GM12878 (cell line): ENCODE measurements at regions not wholly inside any gene's neighbourhood (a gene's known extent, or its start where the extent isn't known, plus 50 kb on each side); places are given as distances from the start of the nearest gene placed in this dataset.

Experiments used
- ATAC-seq: fragments of 200-7000 bp; cut with Tn5 transposase; 3 replicates; pipeline ENCODE4 v1.9.1; 2020; ENCODE audit warnings: mild to moderate bottlenecking, moderate library complexity
- BruUV-seq: library from RNA; stranded (reverse); fragments of 400-500 nt; replicated peaks from 2 replicates; lab custom pipeline; 2021; lab: Mats Ljungman, UMichigan
- CTCF ChIA-PET: fragments of 300-600 bp; sonication (Branson Sonifier 250); formaldehyde crosslinking; extraction: SDS; loops from one replicate; lab custom pipeline; 2021; ENCODE audit warnings: inconsistent platforms; lab: Yijun Ruan, JAX
- POLR2A ChIA-PET: fragments of 350-600 bp; formaldehyde crosslinking; extraction: SDS; loops from one replicate; lab custom pipeline; 2021; ENCODE audit warnings: inconsistent platforms; lab: Charles Lee
- RAD21 ChIA-PET: fragments of 300-600 bp; sonication (Branson Sonifier 250); formaldehyde crosslinking; loops from one replicate; lab custom pipeline; 2023; ENCODE audit warnings: antibody characterized with exemption; ENCODE audit not compliant: unreplicated experiment; lab: Charles Lee
- SMC1A ChIA-PET: fragments of 300-600 bp; sonication (Branson Sonifier 250); formaldehyde crosslinking; loops from one replicate; lab custom pipeline; 2023; ENCODE audit not compliant: unreplicated experiment, uncharacterized antibody; lab: Charles Lee
- DNase-seq: peaks from one replicate; pipeline ENCODE4 v3.0.0-alpha.2; 2011; ENCODE audit warnings: low read depth, low spot score
- FAIRE-seq: peaks from 3 replicates; lab custom pipeline; 2011; peaks lifted over from hg19 to GRCh38; lab: Jason Lieb, UNC
- H2AFZ ChIP-seq: 2 replicates; pipeline ENCODE4 v1.6.0; 2011; ENCODE audit warnings: low read depth, low read length, control low read depth; ENCODE audit not compliant: control insufficient read depth
- H3K27ac ChIP-seq: 2 replicates; pipeline ENCODE4 v1.5.1; 2011; ENCODE audit warnings: control low read depth; ENCODE audit not compliant: control insufficient read depth, insufficient read depth
- H3K27me3 ChIP-seq, 2 experiments: replicated peaks in 1 of 2; 2 replicates each; pipeline versions ENCODE4 v1.6.0 to v1.6.1; 2011; ENCODE audit warnings: low read length in 1 of 2; ENCODE audit not compliant: control insufficient read depth in 2 of 2, insufficient read depth in 2 of 2
- H3K36me3 ChIP-seq, 2 experiments: 2 replicates each; pipeline ENCODE4 v1.5.1; 2011; ENCODE audit warnings: low read length in 1 of 2; ENCODE audit not compliant: control insufficient read depth in 2 of 2, insufficient read depth in 2 of 2
- H3K4me1 ChIP-seq: 2 replicates; pipeline ENCODE4 v1.6.1; 2011; ENCODE audit warnings: mild to moderate bottlenecking, low read length, moderate library complexity, mixed read lengths; ENCODE audit not compliant: control insufficient read depth, insufficient read depth
- H3K4me2 ChIP-seq: 2 replicates; pipeline ENCODE4 v1.6.0; 2011; ENCODE audit warnings: control low read depth; ENCODE audit not compliant: control insufficient read depth, insufficient read depth
- H3K4me3 ChIP-seq: fragments of 200-600 bp; sonication (generic); 2 replicates; pipeline ENCODE4 v1.5.1; 2016
- H3K79me2 ChIP-seq: 2 replicates; pipeline ENCODE4 v1.6.0; 2011; ENCODE audit warnings: low read length; ENCODE audit not compliant: control insufficient read depth, insufficient read depth
- H3K9ac ChIP-seq: 2 replicates; pipeline ENCODE4 v1.8.0; 2011; ENCODE audit warnings: low read length, control low read depth, mixed read lengths; ENCODE audit not compliant: control insufficient read depth, insufficient read depth
- H3K9me3 ChIP-seq: replicated peaks from 3 replicates; pipeline ENCODE4 v1.5.1; 2011; ENCODE audit warnings: mild to moderate bottlenecking, low read length; ENCODE audit not compliant: control insufficient read depth, insufficient read depth
- H4K20me1 ChIP-seq: 2 replicates; pipeline ENCODE4 v1.6.0; 2011; ENCODE audit not compliant: control insufficient read depth, insufficient read depth
- BCLAF1 ChIP-seq: fragments of 450-650 bp; IDR thresholded peaks from 2 replicates; pipeline ENCODE4 v1.6.1; 2017; ENCODE audit warnings: antibody characterized with exemption, mild to moderate bottlenecking, moderate library complexity
- FOS ChIP-seq: IDR thresholded peaks from 3 replicates; pipeline ENCODE4 v1.6.1; 2011; ENCODE audit warnings: borderline replicate concordance; ENCODE audit not compliant: insufficient read length; ENCODE audit errors: extremely low read depth
- HDGF ChIP-seq: fragments of 450-650 bp; IDR thresholded peaks from 2 replicates; pipeline ENCODE4 v1.6.1; 2016; ENCODE audit warnings: antibody characterized with exemption
- MLLT1 ChIP-seq: fragments of 450-650 bp; IDR thresholded peaks from 2 replicates; pipeline ENCODE4 v1.6.1; 2016; ENCODE audit warnings: mild to moderate bottlenecking
- POLR2A ChIP-seq: IDR thresholded peaks from 2 replicates; pipeline ENCODE4 v1.6.1; 2011; ENCODE audit warnings: low read depth, mild to moderate bottlenecking, low read length
- SP1 ChIP-seq: IDR thresholded peaks from one replicate; pipeline ENCODE4 v1.6.1; 2011; ENCODE audit warnings: low read depth, low read length
- SUPT20H ChIP-seq: IDR thresholded peaks from 2 replicates; pipeline ENCODE4 v1.6.1; 2011; ENCODE audit warnings: low read depth, mild to moderate bottlenecking, low read length, moderate library complexity, borderline replicate concordance; ENCODE audit not compliant: control insufficient read depth
- ZBTB33 ChIP-seq: fragments of 450-650 bp; IDR thresholded peaks from 2 replicates; pipeline ENCODE4 v1.6.1; 2017; ENCODE audit warnings: mild to moderate bottlenecking
- ZBTB40 ChIP-seq: fragments of 450-650 bp; IDR thresholded peaks from 2 replicates; pipeline ENCODE4 v1.6.1; 2016; ENCODE audit warnings: mild to moderate bottlenecking, moderate library complexity, borderline replicate concordance
- ZZZ3 ChIP-seq: IDR thresholded peaks from 2 replicates; pipeline ENCODE4 v1.6.1; 2011; ENCODE audit warnings: low read depth; ENCODE audit not compliant: control insufficient read depth, insufficient read length
- WGBS: methylation state at CpG from one replicate; pipeline ENCODE4 v1.1.6; 2016; ENCODE audit warnings: low lambda C conversion rate; ENCODE audit not compliant: insufficient replicate concordance, insufficient coverage; ENCODE audit errors: missing lambda C conversion rate; 5-methylcytosine and 5-hydroxymethylcytosine counted together
- in situ Hi-C: fragments of 300-500 bp; cut with MboI; formaldehyde crosslinking; loops from 9 replicates; pipeline ENCODE4 v1.14.3; 2018; ENCODE audit warnings: mixed read lengths
- intact Hi-C: fragments of 100-400 bp; cut with micrococcal nuclease; formaldehyde crosslinking; loops from one replicate; pipeline ENCODE4 v1.14.2; 2022; ENCODE audit not compliant: unreplicated experiment
- TF ChIP-seq, protein P1 (sequence below): IDR thresholded peaks from 2 replicates; pipeline ENCODE4 v1.6.1; 2011; ENCODE audit warnings: borderline replicate concordance, low read depth, mild to moderate bottlenecking, moderate library complexity, mixed read lengths, low read length; ENCODE audit not compliant: insufficient read depth; ENCODE audit errors: extremely low read length
- TF ChIP-seq, protein P2 (sequence below): IDR thresholded peaks from 2 replicates; pipeline ENCODE4 v1.6.1; 2012; ENCODE audit warnings: low read depth, low read length, improper control_type of control experiment

DNA sequence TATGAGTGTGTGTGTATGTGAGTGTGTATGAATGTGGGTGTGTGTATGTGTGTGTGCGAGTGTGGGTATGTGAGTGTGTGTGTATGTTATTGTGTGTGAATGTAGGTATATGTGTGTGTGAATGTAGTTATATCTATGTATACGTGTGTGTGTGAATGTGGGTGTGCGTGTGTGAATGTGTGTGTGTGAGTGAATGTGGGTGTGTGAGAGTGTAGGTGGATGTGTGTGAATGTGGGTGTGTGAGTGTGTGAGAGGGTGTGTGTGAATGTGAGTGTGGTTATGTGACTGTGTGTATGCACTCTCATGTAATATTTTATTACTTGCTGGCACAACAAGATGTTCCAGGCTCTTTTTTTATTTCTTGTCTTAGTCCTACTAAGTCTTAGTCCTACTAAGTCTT, 513.4 kb upstream of the B3GAT1 start:
- Histone ChIP-seq H3K27me3 (no peaks in the 10 kb centered on the region; a peak in 1 of 4 replicates), H3K4me3 (no peak overlapping the region), H3K79me2 (no peaks in the 10 kb centered on the region), H3K4me2 (no peak overlapping the region), H3K36me3 (no peaks in the 10 kb centered on the region), H3K9me3 (no peaks in the 10 kb centered on the region), H4K20me1 (no peaks in the 10 kb centered on the region), H3K9ac (no peak overlapping the region), H2AFZ (no peak overlapping the region), H3K4me1 (no peaks in the 10 kb centered on the region), H3K27ac (no peak overlapping the region)
- no peak for FAIRE-seq
- RAD21 ChIA-PET = no interaction called here
- WGBS = 57% methylated on average over 3 of the region's 3 CpGs
- CTCF ChIA-PET = no interaction called here
- in situ Hi-C loops = no loop called here
- no peak for DNase-seq
- SMC1A ChIA-PET = no interaction called here
- POLR2A ChIA-PET = no interaction called here
- no peak for ATAC-seq
- intact Hi-C loops = no loop called here
- TF ChIP-seq ZBTB40 = no peak
- no peak for TF ChIP-seq SP1
- TF ChIP-seq SUPT20H = no peak
- TF ChIP-seq POLR2A = no peak
- no peak for TF ChIP-seq ZBTB33
- TF ChIP-seq, protein P1, sequence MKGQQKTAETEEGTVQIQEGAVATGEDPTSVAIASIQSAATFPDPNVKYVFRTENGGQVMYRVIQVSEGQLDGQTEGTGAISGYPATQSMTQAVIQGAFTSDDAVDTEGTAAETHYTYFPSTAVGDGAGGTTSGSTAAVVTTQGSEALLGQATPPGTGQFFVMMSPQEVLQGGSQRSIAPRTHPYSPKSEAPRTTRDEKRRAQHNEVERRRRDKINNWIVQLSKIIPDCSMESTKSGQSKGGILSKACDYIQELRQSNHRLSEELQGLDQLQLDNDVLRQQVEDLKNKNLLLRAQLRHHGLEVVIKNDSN = no peak
- TF ChIP-seq BCLAF1 = no peak
- TF ChIP-seq HDGF = no peak
- TF ChIP-seq, protein P2, sequence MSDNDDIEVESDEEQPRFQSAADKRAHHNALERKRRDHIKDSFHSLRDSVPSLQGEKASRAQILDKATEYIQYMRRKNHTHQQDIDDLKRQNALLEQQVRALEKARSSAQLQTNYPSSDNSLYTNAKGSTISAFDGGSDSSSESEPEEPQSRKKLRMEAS = no peak
- TF ChIP-seq ZZZ3 = no peak
- no peak for TF ChIP-seq FOS
- TF ChIP-seq MLLT1 = no peak
- no TSS peak for BruUV-seq
